ENCODE measurements at regions not wholly inside any gene's neighbourhood (a gene's known extent, or its start where the extent isn't known, plus 50 kb on each side); places are given as distances from the start of the nearest gene placed in this dataset.
"Not testable (repeated sequence)": the region's sequence is repeated elsewhere in the genome, so short reads cannot be mapped to it uniquely, and the experiment has no call there.

- DNase-seq (ENCODE audit: low read depth): no peak
- no peak overlapping the region for H3K4me3 ChIP-seq (ENCODE audit: low read length)
- no peak for TF ChIP-seq CTCF (conservative IDR thresholded peaks at IDR 0.05; ENCODE audit: low read length)
Observed at GRCh38 chr9:29435368-29435767, 1862.1 kb upstream of the C9orf72 start.

GRCh38 chr9:29437526-29437925 lies 1864.2 kb upstream of the C9orf72 start:
- no peak overlapping the region for H3K4me3 ChIP-seq (ENCODE audit: low read length)
- DNase-seq (ENCODE audit: low read depth): no peak
- no peak for TF ChIP-seq CTCF (conservative IDR thresholded peaks at IDR 0.05; ENCODE audit: low read length)

GRCh38 chr9:29439961-29440360 lies 1866.7 kb upstream of the C9orf72 start:
- TF ChIP-seq CTCF (conservative IDR thresholded peaks at IDR 0.05; ENCODE audit: low read length): no peak
- no peak for DNase-seq (ENCODE audit: low read depth)
- no peak overlapping the region for H3K4me3 ChIP-seq (ENCODE audit: low read length)

GRCh38 chr9:29440449-29440848 lies 1867.2 kb upstream of the C9orf72 start:
- no peak overlapping the region for H3K4me3 ChIP-seq (ENCODE audit: low read length)
- no peak for TF ChIP-seq CTCF (conservative IDR thresholded peaks at IDR 0.05; ENCODE audit: low read length)
- DNase-seq (ENCODE audit: low read depth): no peak

- no peak for TF ChIP-seq CTCF (conservative IDR thresholded peaks at IDR 0.05; ENCODE audit: low read length)
- no peak overlapping the region for H3K4me3 ChIP-seq (ENCODE audit: low read length)
- DNase-seq (ENCODE audit: low read depth): no peak
Observed at GRCh38 chr9:29445751-29446150, 1872.5 kb upstream of the C9orf72 start.

- H3K4me3 ChIP-seq (ENCODE audit: low read length): no peak overlapping the region
- no peak for DNase-seq (ENCODE audit: low read depth)
- TF ChIP-seq CTCF (conservative IDR thresholded peaks at IDR 0.05; ENCODE audit: low read length): no peak
Observed at GRCh38 chr9:29449306-29449705, 1876.0 kb upstream of the C9orf72 start.

GRCh38 chr9:29450343-29450875 lies 1877.1 kb upstream of the C9orf72 start:
- not testable (repeated sequence) for H3K4me3 ChIP-seq (ENCODE audit: low read length); DNase-seq (ENCODE audit: low read depth)

- no peak overlapping the region for H3K4me3 ChIP-seq (ENCODE audit: low read length)
- no peak for TF ChIP-seq CTCF (conservative IDR thresholded peaks at IDR 0.05; ENCODE audit: low read length)
- DNase-seq (ENCODE audit: low read depth): no peak
Observed at GRCh38 chr9:29456940-29457339, 1883.7 kb upstream of the C9orf72 start.

Measured in AG10803 (cell line).